SKM-1 (cell line): ENCODE measurements at regions not wholly inside any gene's neighbourhood (a gene's known extent, or its start where the extent isn't known, plus 50 kb on each side); places are given as distances from the start of the nearest gene placed in this dataset.

Experiments used
- DNase-seq: peaks from one replicate; lab custom pipeline; 2025; ENCODE audit not compliant: unreplicated experiment; lab: John Stamatoyannopoulos, UW

DNA sequence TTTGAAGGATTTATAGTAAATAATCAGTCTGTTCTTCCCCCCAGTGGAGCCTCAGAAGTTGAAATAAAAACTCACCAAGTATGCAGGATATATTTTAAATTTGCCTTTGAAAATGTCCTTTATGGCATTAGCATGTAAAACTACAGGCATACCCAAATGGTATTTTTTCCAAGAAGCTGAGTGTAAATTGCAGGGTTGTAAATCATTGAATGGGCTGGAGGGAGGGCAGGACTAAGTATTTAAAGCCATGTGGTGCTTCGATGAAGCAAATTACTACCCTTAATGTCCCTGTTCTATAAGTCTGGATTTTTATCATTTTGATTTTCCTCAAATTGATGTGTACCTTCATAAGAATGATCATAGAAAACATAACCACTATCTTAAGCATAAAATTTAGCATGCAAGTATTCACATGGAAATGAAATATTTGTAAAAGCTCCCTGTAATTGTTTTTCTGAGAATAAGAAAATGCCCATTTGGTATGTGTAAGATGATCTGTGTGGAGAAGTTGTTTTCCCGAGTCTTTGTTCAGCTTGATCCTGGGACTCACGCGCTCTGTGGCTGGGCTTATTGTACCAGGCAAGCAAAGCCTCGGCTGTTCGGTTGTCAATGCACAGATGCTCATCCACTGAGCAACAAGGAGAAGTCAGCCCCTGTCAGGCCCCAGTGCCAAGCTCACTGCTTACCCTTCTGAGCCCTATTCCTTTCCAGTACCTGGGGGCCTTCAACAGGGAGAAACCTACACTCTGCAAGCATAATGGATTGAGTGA, 66.7 kb downstream of the CD164 start:
- no peak for DNase-seq

DNA sequence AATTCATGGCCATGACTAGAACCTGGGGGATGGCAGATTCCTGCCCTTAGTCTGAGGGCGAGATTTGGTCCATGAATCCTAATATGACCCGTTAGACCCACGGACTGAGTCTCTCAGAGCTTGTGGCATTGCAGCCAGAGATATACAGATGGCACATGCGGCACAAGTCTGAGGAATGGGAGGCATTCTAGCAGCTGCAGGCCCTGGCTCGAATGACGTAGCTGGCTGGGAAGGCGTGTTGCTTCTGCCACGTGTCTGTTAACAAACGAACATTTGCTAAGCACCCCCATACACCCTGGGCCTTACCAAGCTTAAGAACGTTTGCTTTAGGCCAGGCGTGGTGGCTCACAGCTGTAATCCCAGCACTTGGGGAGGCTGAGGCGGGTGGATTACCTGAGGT, 68.0 kb downstream of the CD164 start:
- DNase-seq, result no peak

DNA sequence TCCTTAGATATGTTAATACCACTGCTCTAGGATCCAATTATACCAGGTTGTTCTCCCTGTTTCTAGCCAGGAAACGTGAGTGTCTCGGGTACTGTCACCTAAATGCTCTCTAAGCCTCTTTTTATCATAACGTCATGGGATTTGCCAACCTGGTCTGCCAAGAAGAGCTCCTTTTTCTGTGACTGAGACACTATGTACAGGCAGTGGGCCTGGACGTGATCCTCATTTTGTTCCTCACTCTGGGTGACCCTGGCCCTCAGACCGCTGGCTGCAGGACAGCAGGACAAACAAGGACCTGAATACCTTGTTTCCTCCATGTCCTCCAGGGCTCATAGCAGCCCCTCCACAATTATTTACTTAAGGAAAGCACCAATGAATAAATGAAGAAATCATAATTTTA, 69.1 kb downstream of the CD164 start:
- no peak for DNase-seq

DNA sequence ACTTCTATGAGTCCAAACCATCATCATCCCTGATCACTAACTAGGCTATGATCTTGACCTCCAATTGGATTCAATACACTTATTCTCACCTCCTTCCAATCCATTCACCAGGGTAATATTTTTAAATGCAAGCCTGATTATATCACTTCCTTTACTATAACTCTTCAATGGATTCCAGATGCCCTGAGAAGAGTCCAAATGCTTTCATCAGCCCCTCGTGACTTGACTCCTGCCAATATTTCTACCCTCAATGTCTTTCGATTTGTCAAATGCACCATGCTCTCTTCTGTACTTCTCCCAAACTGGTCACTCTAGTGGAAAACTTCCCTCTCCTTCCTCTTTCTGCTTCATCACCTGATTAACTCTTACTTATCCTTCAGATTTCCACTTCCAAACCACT, 70.8 kb downstream of the CD164 start:
- DNase-seq, result no peak

DNA sequence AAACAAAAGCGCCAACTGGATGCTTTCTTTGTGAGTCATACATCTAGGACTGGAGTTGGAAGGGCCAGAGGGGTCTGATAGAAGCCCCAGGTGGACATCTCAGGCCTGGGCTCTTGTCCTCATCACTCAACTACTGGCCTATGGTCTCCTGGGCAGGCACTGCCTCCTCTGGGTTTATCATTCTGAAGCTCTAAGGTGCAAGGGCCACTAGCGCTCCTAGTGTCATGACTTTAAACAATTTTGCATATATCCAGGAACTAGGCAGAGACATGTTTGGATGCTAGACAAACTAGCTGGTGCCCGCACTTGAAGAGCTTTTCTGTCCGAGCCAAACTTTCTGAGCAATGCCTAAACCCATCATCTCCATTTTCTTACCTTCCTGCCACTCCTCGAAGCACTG, 72.3 kb downstream of the CD164 start:
- DNase-seq, result no peak

DNA sequence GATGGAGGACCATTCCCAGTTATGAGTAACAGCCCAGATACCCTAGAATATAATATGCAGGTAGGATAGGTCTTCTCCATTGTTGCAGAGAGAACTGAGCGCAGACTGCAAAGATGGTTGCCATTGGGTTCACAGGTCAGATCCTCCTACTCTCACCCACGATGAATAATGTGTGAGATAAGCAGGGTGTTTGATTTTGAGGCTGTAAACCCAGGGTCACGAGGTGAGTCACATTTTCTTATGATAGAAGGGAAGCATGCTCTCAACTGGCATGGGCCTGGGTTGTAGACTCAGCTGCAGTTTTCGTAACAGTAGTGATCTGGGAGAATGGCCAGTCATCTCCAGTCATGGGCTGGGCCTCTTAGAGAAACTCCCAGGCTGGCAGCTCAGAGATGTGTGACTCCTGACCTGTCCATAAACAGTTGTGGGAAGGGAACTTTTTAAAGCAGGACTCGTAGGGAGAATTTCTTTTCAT, 74.2 kb downstream of the CD164 start:
- DNase-seq, result no peak

DNA sequence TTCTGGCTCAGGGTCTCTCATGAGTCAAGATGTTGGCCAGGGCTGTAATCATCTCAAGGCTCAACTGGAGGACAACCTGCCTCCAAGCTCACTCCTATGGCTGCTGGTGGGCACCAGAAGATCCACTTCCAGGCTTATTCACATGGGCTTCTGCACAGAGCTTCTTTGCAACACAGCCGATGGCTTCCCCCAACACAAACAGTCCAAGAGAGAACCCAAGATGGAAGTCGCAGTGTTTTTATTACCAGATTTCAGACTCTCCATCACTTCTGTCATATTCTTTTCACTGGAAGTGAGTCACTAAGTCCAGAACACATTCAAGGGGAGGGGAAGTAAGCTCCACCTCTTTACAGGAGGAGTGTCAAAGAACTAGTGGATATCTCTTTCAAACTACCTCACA, 75.5 kb downstream of the CD164 start:
- no peak for DNase-seq

DNA sequence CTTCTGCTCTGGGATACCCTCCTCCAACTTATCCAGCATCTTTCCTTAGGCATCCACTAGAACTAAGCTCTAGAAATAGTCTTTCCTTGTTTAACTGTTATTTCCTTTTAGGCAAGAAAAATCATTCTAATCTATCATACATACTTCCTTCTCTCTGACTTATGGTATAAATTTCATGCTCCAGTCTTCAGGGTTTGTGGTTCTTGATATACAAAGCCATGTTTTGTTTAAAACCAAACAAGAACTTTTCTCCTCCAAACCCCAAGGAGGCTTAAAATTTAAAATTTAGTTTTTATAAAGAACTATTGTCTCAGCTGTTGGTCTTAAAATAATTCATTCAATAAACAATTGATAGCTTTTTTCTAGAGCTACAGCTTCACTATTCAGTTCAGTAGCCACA, 77.2 kb downstream of the CD164 start:
- no peak for DNase-seq

DNA sequence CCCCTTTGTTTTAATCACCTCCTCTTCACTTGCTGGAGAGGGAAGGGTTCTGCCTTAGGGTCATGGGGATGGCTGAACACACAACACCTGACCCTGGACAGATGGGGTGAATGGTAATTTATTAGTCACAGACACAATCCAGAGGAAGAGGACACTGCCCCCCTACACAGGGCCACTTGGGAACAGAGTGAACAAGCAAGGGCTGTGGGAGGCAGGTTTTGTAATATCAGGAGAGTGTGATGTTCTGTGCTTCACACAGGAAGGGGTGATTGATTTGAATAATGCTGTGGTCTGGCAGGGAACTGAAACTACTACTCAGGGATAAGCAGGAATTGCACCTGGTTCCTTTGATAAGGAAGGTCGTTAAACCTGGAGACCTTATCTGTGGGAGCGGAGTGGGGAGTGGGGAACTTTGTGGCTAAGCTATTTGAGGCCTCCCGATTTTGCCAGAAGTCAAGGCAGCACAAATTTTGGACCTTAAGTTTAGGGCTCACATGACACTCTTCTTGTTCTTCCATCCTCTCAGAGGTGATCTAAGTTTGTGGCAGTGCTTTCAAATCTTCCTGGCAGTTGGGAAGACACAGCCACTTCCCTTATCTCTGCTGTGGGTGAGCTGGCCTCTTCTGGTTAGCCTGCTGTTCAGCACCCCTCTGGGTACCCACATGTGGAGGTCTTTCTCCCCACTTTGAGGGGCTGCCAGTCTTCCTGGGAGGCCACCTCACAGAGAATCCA, 77.8 kb downstream of the CD164 start:
- DNase-seq, result peak; percentile 20

DNA sequence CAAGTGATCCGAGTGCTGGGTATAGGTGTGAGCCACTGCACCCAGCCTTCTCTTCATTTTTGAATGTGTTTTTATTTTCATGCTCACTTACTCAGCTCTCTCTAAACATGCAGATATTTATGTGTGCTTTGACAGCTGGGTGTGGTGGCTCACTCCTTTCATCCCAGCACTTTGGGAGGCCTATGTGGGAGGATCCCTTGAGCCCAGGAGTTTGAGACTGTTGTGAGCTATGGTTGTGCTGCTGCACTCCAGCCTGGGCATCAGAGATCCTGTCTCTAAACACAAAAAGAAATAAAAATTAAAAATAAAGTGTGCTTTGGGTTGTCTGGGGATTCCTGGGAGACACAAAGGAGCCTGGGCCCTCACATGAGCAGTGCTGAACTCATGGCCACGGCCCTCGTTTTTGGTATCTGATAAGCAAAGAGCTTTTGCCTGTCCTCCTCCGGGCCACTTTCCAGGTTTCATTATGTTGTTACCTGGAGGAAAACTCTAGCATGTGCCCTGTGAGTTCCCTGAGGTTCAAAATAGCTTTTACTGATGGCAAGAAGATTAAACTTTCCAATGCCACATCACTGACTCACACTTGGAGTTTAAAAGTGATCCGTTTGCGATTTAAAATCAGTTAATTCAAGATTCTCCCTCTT, 78.5 kb downstream of the CD164 start:
- DNase-seq, result no peak

DNA sequence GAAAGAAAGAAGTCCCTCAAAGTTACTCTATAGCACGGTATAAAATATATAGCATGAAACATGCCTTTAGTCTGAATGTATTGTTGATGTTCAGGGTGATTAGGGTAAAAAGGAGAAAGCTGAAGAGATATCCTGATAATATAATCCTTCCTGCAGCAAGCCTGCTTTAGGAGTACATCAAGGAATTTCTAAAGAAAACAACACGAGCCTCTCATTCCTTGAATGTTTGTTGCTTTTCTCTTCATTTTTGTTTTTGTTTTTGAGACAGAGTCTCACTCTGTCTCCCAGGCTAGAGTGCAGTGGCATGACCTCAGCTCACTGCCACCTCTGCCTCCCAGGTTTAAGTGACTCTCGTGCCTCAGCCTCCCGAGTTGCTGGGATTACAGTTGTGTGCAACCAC, 79.1 kb downstream of the CD164 start:
- no peak for DNase-seq

DNA sequence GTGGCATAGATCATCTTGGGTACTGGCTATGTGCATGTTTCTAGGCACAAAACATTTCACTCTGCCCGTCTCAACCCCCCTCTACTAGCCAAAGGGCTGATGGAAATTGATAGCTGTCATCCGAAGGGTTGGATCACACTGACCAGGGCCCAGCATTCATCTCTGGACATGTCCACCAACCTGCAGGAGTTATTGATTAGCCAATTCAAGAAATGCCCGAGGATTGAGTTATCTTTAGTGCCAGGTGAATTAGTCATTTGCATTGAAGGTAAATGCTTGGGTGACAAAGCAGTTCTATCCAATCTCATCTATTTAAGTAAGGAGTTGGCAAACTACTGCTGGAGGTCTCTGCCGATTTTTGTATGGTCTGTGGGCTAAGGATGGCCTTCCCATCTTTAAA, 80.1 kb downstream of the CD164 start:
- DNase-seq, result no peak

DNA sequence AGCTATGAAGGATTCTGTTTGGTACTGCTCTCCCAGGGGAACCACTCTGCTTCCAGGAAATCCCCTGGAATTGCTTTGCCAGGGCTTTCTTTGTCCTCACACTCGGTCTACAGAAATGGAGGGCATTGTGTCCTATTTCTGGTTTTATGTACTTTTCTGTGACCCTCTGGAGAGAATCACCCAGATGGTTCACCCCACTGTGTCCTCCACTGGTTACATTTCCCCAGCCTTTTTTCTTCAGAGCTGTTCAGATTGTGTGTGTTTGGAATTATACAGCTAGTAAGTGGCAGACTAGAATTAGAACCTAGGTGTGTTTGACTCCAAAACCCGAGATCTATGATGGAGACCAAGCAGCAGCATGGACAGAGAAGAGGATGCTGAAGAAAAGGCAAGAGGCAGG, 80.8 kb downstream of the CD164 start:
- no peak for DNase-seq

DNA sequence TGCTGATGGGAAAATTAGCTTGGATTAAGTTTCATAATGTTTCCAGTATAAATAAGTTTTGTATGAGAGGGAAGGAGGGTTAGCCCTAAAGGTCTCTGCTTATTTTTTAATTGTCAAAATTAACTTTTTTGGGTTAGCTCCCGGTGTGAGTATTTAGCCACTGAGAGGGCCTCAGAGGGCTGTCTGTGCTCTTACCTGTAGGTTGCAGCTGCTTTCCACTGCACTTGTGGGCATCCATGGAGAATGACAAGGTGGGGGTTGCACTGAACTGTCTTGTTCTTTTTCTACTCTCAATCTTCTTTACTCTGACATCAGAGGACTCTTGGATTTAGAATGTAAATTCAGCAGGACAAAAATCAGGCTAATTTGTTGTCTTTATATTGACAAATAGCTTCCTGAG, 81.4 kb downstream of the CD164 start:
- no peak for DNase-seq

DNA sequence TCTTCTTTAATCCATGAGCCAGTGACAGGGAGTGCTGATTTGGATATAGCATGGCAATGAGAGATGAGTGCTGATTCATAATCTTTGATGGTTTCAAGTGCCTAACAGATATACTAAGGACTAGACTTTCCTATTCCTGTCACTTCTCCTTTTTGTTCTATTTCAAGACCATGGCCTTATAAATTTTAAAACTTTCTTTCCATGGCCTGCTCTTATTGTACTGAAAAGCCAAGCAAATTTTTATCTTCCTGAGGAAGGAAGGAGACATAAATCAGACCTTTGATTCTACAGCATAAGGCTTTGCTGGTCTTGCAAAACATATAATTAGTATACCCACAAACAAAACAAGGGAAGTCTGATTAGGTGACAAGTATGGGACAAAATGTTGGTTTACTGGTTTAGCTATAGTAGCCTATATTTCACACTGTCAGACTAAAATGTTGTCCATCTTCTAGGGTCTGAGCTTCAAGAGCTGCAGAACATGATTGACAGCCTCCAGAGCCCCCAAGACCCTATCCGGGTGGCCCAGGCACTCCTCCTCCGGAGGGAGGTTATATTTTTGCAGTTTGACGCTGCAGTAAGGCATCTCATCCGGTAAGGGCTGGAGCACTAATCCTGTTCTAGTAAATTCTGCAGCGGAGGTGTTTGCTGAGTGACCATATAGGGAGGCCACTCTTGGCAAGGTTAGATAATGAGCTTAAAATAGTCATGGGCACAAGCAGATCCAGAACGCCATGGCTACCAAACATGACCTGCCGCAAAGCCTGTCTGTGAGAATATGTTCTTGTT, 82.3 kb downstream of the CD164 start:
- no peak for DNase-seq

DNA sequence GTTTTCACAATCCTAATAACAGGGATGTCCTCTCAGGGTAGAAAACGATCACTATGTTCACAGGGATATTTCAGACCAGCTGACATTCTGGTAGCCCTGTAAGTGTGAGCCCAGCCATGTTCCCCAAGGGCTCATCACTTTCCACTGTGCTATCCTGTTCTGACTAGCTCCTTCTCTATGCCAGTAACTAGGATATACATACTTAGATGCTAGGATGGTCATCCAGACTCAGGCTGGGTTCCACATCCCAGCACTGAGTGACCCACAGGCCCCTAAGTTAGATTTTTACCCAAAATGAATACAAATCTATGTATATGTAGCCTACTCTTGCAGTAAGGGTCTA, 83.0 kb downstream of the CD164 start:
- no peak for DNase-seq

DNA sequence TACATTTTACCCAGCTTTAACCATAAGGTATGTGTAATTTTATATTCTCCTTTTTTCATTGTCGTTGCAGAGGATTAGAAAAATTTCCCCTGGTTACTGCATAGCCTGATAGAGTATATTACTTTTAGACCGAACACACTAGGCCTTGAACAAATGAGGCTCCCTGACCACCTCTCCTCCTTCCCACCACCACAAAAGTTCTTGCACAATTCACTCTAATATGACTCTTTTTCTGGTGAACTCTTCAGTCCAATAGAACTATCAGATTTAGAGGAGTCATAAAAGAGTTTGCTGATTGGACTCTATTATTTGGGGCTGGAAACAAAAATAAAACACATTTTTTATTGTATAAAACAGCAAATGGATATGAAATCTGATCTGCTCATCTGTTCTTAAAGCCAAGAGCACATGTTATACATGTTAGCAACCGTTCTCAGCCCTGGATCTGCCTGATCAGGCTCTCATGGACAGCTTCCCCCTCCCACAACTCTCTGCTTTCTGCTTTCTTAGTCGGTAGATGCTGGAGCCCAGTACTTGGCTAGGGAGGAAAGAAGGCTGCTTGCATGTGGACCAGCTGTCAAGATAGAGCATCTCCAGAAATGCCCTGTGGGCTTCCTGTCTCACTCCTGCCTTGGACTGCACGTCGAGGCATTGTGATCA, 83.5 kb downstream of the CD164 start:
- DNase-seq, result no peak

DNA sequence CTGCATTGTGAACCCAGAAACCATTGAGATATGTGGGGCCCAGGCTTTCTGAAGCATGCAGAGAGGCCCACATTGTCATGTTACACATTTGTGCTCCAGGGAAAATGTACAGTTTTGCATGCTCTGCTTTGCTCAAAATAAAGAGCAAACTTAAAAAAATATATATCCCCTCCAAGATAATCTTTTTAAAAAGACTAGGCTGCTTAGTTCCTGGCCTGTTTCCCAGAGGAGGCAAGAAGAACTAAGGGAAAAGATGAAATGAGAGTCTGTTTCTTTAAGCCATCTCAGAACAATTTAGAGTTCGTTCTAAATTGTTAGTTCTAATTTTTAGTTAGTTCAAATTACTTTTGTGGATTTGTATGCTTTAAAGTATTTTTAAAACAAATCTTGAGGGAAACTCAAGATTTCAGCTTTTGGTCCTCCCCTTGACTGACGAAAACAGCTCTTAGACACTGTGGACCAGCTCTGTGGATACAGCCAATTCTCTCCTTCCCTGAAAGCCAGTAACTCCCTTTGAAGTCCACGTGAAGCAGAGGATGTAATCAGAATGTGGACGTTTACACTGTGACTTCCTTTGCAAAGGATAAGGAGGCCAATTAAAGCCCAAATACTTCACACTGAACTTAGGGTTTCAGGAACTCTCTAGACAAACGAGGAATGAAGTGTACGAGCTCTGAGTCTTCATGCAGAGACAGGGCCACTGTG, 84.7 kb downstream of the CD164 start:
- DNase-seq, result no peak

DNA sequence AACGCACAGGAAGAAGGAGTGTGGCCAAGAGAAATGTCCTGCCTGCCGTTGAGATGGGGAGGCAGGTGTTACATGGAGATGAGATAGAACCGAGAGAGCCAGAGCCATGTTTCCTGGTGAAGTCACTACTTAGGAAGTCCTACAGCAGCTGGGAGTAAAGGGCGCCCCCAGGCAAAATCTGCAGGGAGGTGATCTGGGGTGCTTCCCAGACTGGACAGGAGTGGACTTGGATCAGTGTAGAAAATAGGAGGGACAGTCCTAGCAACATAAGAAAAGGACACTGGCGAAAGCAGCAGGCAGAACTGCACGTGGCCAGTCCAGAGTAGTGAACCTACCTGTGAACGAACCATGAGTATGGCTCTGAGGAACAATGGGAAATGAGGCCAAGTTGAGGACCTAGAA, 85.3 kb downstream of the CD164 start:
- no peak for DNase-seq

DNA sequence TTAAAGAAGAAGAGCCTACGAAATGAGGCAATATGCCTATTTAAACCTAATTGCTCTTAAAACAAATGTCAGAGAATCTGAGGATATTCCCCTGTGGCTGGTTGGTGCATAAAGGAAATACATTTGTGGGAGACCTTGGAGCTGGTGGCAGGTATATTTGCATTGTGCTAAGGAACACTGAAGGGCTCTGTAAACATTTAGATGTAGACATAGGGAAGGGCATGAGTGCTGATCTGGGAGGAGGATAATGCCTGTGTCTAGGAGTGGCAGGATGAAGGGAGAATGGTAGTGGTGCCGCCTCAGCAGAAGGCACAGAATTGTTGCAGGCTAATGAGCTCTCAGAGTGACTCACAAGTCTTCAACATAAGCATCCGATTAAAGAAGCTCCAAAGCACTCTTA, 85.8 kb downstream of the CD164 start:
- no peak for DNase-seq
